SK-N-SH (cell line): ENCODE measurements at regions not wholly inside any gene's neighbourhood (a gene's known extent, or its start where the extent isn't known, plus 50 kb on each side); places are given as distances from the start of the nearest gene placed in this dataset.

Experiments used
- CTCF ChIA-PET: fragments of 300-600, 350-600 bp; formaldehyde crosslinking; extraction: SDS; loops from one replicate; lab custom pipeline; 2021; lab: Yijun Ruan, JAX
- POLR2A ChIA-PET: fragments of 350-600 bp; sonication (Branson Sonifier 250); formaldehyde crosslinking; extraction: SDS; loops from one replicate; lab custom pipeline; 2020; ENCODE audit warnings: antibody characterized with exemption, inconsistent platforms; lab: Yijun Ruan, JAX
- DNase-seq: peaks from one replicate; pipeline ENCODE4 v3.0.0; 2012
- H2AFZ ChIP-seq: fragments of 200-600 bp; sonication (generic); 2 replicates; pipeline ENCODE4 v1.8.1; 2016; ENCODE audit warnings: antibody characterized with exemption, mild to moderate bottlenecking, low read depth
- H3F3A ChIP-seq: fragments of 200-600 bp; sonication (generic); replicated peaks from 2 replicates; pipeline ENCODE3; 2016; ENCODE audit warnings: antibody characterized with exemption, mild to moderate bottlenecking; ENCODE audit not compliant: insufficient read depth
- H3K27ac ChIP-seq, 2 experiments: fragments of 200-500 bp in 1 of 2; fragments of 200-600 bp in 1 of 2; sonication (Bioruptor generic) in 1 of 2; sonication (generic), shearing (Covaris generic) in 1 of 2; 2 replicates each; pipeline versions ENCODE4 v1.5.1 to v1.6.1; 2014 to 2016; ENCODE audit warnings: low read depth in 2 of 2, inconsistent platforms in 1 of 2, low read length in 1 of 2, mild to moderate bottlenecking in 1 of 2, mixed read lengths in 1 of 2
- H3K27me3 ChIP-seq: fragments of 200-600 bp; sonication (generic), shearing (Covaris generic); 2 replicates; pipeline ENCODE4 v1.6.1; 2016; ENCODE audit warnings: mixed run types; ENCODE audit not compliant: insufficient read depth
- H3K36me3 ChIP-seq, 2 experiments: fragments of 200-500 bp in 1 of 2; fragments of 200-600 bp in 1 of 2; sonication (Bioruptor generic) in 1 of 2; sonication (generic) in 1 of 2; replicated peaks in 1 of 2; 2 replicates each; pipeline versions ENCODE3 to v1.5.1; 2014 to 2016; ENCODE audit warnings: low read length in 1 of 2, mild to moderate bottlenecking in 1 of 2; ENCODE audit not compliant: insufficient read depth in 2 of 2, control insufficient read depth in 1 of 2
- H3K4me1 ChIP-seq, 2 experiments: fragments of 200-500 bp in 1 of 2; fragments of 200-600 bp in 1 of 2; sonication (Bioruptor generic) in 1 of 2; sonication (generic), shearing (Covaris generic) in 1 of 2; 2 replicates each; pipeline versions ENCODE4 v1.5.1 to v1.6.1; 2014 to 2016; ENCODE audit warnings: low read depth in 1 of 2, low read length in 1 of 2, mixed run types in 1 of 2; ENCODE audit not compliant: insufficient read depth in 2 of 2, control insufficient read depth in 1 of 2
- H3K4me2 ChIP-seq: fragments of 200-600 bp; sonication (generic), shearing (Covaris generic); 2 replicates; pipeline ENCODE4 v1.6.1; 2017; ENCODE audit warnings: mixed run types
- H3K4me3 ChIP-seq, 2 experiments: fragments of 200-500 bp in 1 of 2; fragments of 200-600 bp in 1 of 2; sonication (Bioruptor generic) in 1 of 2; sonication (generic), shearing (Covaris generic) in 1 of 2; 2 replicates each; pipeline versions ENCODE4 v1.5.1 to v1.8.1; 2014 to 2016; ENCODE audit warnings: low read depth in 2 of 2, inconsistent platforms in 1 of 2, low read length in 1 of 2, mild to moderate bottlenecking in 1 of 2, mixed read lengths in 1 of 2, moderate library complexity in 1 of 2
- H3K79me2 ChIP-seq: fragments of 200-600 bp; sonication (generic); 2 replicates; pipeline ENCODE4 v1.8.1; 2017; ENCODE audit warnings: mild to moderate bottlenecking; ENCODE audit not compliant: insufficient read depth
- H3K9ac ChIP-seq: fragments of 200-600 bp; sonication (generic); 2 replicates; pipeline ENCODE4 v1.6.1; 2017; ENCODE audit warnings: mixed run types
- H3K9me2 ChIP-seq: fragments of 200-600 bp; sonication (generic); 2 replicates; pipeline ENCODE4 v1.6.1; 2017; ENCODE audit warnings: mixed run types
- H3K9me3 ChIP-seq: fragments of 200-600 bp; sonication (generic); 2 replicates; pipeline ENCODE4 v1.6.1; 2017; ENCODE audit warnings: mixed run types, mild to moderate bottlenecking, moderate library complexity
- H4K20me1 ChIP-seq: fragments of 200-600 bp; sonication (generic); 2 replicates; pipeline ENCODE4 v1.6.1; 2017; ENCODE audit warnings: mild to moderate bottlenecking, mixed run types; ENCODE audit not compliant: insufficient read depth
- CHD2 ChIP-seq: fragments of 150-350 bp; IDR thresholded peaks from 2 replicates; pipeline ENCODE4 v1.6.1; 2018; ENCODE audit warnings: low read length; ENCODE audit not compliant: partially characterized antibody
- CTCF ChIP-seq: fragments of 200-600 bp; sonication (generic); IDR thresholded peaks from 2 replicates; pipeline ENCODE4 v1.6.1; 2017; ENCODE audit warnings: antibody characterized with exemption, mild to moderate bottlenecking, moderate library complexity
- ELF1 ChIP-seq: IDR thresholded peaks from 2 replicates; pipeline ENCODE4 v1.4.0; 2012
- EZH2phosphoT487 ChIP-seq: fragments of 200-600 bp; sonication (generic); IDR thresholded peaks from 2 replicates; pipeline ENCODE4 v1.6.1; 2017; ENCODE audit warnings: low read depth, mixed run types, mild to moderate bottlenecking, antibody characterized with exemption, moderate library complexity, borderline replicate concordance
- FOXJ3 ChIP-seq: sonication (generic); formaldehyde crosslinking; IDR thresholded peaks from 2 replicates; pipeline ENCODE4 v1.5.1; 2020; ENCODE audit warnings: mild to moderate bottlenecking, missing genetic modification reagents
- GABPA ChIP-seq: IDR thresholded peaks from 2 replicates; pipeline ENCODE4 v1.4.0; 2012; ENCODE audit warnings: low read depth, mild to moderate bottlenecking
- GATA2 ChIP-seq: sonication (generic); formaldehyde crosslinking; IDR thresholded peaks from 2 replicates; pipeline ENCODE4 v1.5.0; 2020; ENCODE audit warnings: mild to moderate bottlenecking, missing genetic modification reagents
- IRF3 ChIP-seq: fragments of 150-350 bp; IDR thresholded peaks from 2 replicates; pipeline ENCODE4 v1.6.1; 2016; ENCODE audit warnings: mild to moderate bottlenecking, low read depth, low read length
- JUND ChIP-seq: IDR thresholded peaks from 2 replicates; pipeline ENCODE4 v1.4.0; 2012
- MAX ChIP-seq: IDR thresholded peaks from 2 replicates; pipeline ENCODE4 v1.4.0; 2012; ENCODE audit warnings: low read depth
- MEF2A ChIP-seq: IDR thresholded peaks from 2 replicates; pipeline ENCODE4 v1.4.0; 2012; ENCODE audit warnings: low read depth, borderline replicate concordance
- MXI1 ChIP-seq: IDR thresholded peaks from 2 replicates; pipeline ENCODE4 v1.6.1; 2012; ENCODE audit warnings: mild to moderate bottlenecking, low read depth, low read length, improper control_type of control experiment
- PBX3 ChIP-seq: IDR thresholded peaks from 2 replicates; pipeline ENCODE4; 2012
- POLR2AphosphoS5 ChIP-seq: IDR thresholded peaks from 2 replicates; pipeline ENCODE4 v1.6.1; 2012; ENCODE audit warnings: low read depth, low read length
- RAD21 ChIP-seq: IDR thresholded peaks from 2 replicates; pipeline ENCODE4 v1.6.1; 2012; ENCODE audit warnings: mild to moderate bottlenecking, low read length
- RCOR1 ChIP-seq: fragments of 150-350 bp; IDR thresholded peaks from 2 replicates; pipeline ENCODE4 v1.6.1; 2017; ENCODE audit warnings: antibody characterized with exemption, low read length
- REST ChIP-seq: IDR thresholded peaks from 2 replicates; pipeline ENCODE4 v1.6.1; 2012; ENCODE audit warnings: mild to moderate bottlenecking, low read depth, low read length, moderate library complexity
- RFX5 ChIP-seq: IDR thresholded peaks from 2 replicates; pipeline ENCODE4 v1.6.1; 2012; ENCODE audit warnings: mild to moderate bottlenecking, improper control_type of control experiment, low read length
- RXRA ChIP-seq: IDR thresholded peaks from 2 replicates; pipeline ENCODE4 v1.4.0; 2012; ENCODE audit warnings: low read depth, mild to moderate bottlenecking, borderline replicate concordance
- SMC3 ChIP-seq: IDR thresholded peaks from 2 replicates; pipeline ENCODE4 v1.6.1; 2012; ENCODE audit warnings: low read depth, low read length, improper control_type of control experiment
- TAF1 ChIP-seq: IDR thresholded peaks from 2 replicates; pipeline ENCODE4 v1.6.1; 2012; ENCODE audit warnings: low read depth, mild to moderate bottlenecking, low read length, moderate library complexity, borderline replicate concordance
- TCF12 ChIP-seq: IDR thresholded peaks from 2 replicates; pipeline ENCODE4 v1.4.0; 2012
- TEAD4 ChIP-seq: IDR thresholded peaks from 2 replicates; pipeline ENCODE4 v1.4.0; 2012; ENCODE audit warnings: mild to moderate bottlenecking, borderline replicate concordance; ENCODE audit not compliant: insufficient read depth
- USF1 ChIP-seq: IDR thresholded peaks from 2 replicates; pipeline ENCODE4 v1.4.0; 2012; ENCODE audit warnings: low read depth, borderline replicate concordance
- USF2 ChIP-seq: fragments of 150-350 bp; IDR thresholded peaks from 2 replicates; pipeline ENCODE4 v1.6.1; 2017; ENCODE audit warnings: antibody characterized with exemption, low read length, low read depth, borderline replicate concordance
- YY1 ChIP-seq: IDR thresholded peaks from 2 replicates; pipeline ENCODE4 v1.4.0; 2012; ENCODE audit warnings: low read depth, mild to moderate bottlenecking
- WGBS: methylation state at CpG from one replicate; pipeline ENCODE4 v1.1.6; 2017; ENCODE audit warnings: low lambda C conversion rate; 5-methylcytosine and 5-hydroxymethylcytosine counted together

GRCh38 chr1:199272628-199273086, 633.8 kb downstream of the PTPRC start:
- Histone ChIP-seq H3K4me3 (no peak overlapping the region), H3K9me3 (no peaks in the 10 kb centered on the region), H3K9me2 (no peaks in the 10 kb centered on the region), H2AFZ (no peak overlapping the region), H3K27ac (peak overlapping the region; percentile 78 to 90; a peak in 3 of 4 replicates), H3K36me3 (no peaks in the 10 kb centered on the region), H3K79me2 (no peaks in the 10 kb centered on the region), H3K27me3 (no peaks in the 10 kb centered on the region), H3K4me2 (peak overlapping the region; percentile 4; the same call in 1 of the 2 replicates), H3K9ac (peak overlapping the region; percentile 9; the same call in 1 of the 2 replicates), H4K20me1 (no peaks in the 10 kb centered on the region), H3K4me1 (peaks cover 10 to 24% of the 10 kb centered on the region in 2 experiments; a peak in 3 of 4 replicates), H3F3A (peaks cover 15% of the 10 kb centered on the region)
- 8% methylated on average over 3 of the region's 3 CpGs for WGBS
- CTCF ChIA-PET = no interaction called here
- DNase-seq = peak; percentile 4
- POLR2A ChIA-PET = no interaction called here
- TF ChIP-seq USF2 (no peak), RFX5 (0 out of 2 replicates have a peak, but pooled peaks have one; percentile 29), TAF1 (no peak), RAD21 (no peak), CTCF (no peak), ELF1 (no peak), POLR2AphosphoS5 (peak; percentile 61; the same call in 1 of the 2 replicates), RXRA (peak; percentile 90), MAX (peak; percentile 41; the same call in 1 of the 2 replicates), REST (no peak), SMC3 (no peak), GABPA (no peak), TCF12 (peak; percentile 97), TEAD4 (peak; percentile 93), USF1 (0 out of 2 replicates have a peak, but pooled peaks have one; percentile 18), MXI1 (no peak), EZH2phosphoT487 (no peak), FOXJ3 (CRISPR knock-in tag) (no peak), JUND (peak; percentile 96), CHD2 (no peak), IRF3 (no peak), GATA2 (CRISPR knock-in tag) (no peak), RCOR1 (no peak), PBX3 (peak; percentile 86), YY1 (no peak), MEF2A (peak; percentile 97)
